Keratinocyte (primary cell): ENCODE measurements at regions not wholly inside any gene's neighbourhood (a gene's known extent, or its start where the extent isn't known, plus 50 kb on each side); places are given as distances from the start of the nearest gene placed in this dataset.

ENCODE experiments used
- DNase-seq: peaks from one replicate; pipeline ENCODE4 v3.0.0-alpha.2; 2011; ENCODE audit warnings: low read depth, missing footprints, low spot score
- FAIRE-seq: peaks from 2 replicates; lab custom pipeline; 2011; peaks lifted over from hg19 to GRCh38; lab: Jason Lieb, UNC
- H2AFZ ChIP-seq: 2 replicates; pipeline ENCODE4 v1.6.0; 2012; ENCODE audit warnings: low read length, control low read depth, inconsistent platforms; ENCODE audit not compliant: control insufficient read depth
- H3K27ac ChIP-seq: 2 replicates; pipeline ENCODE4 v1.5.1; 2011; ENCODE audit warnings: low read length; ENCODE audit not compliant: control insufficient read depth, insufficient read depth
- H3K27me3 ChIP-seq: 3 replicates; pipeline ENCODE4 v1.6.0; 2011; ENCODE audit warnings: low read length; ENCODE audit not compliant: control insufficient read depth, insufficient read depth; ENCODE audit errors: extremely low read depth
- H3K36me3 ChIP-seq, 2 experiments: 2 replicates in 1 of 2; 3 replicates in 1 of 2; pipeline ENCODE4 v1.5.1; 2011; ENCODE audit warnings: low read length in 2 of 2, mild to moderate bottlenecking in 1 of 2; ENCODE audit not compliant: control insufficient read depth in 2 of 2, insufficient read depth in 2 of 2; ENCODE audit errors: extremely low read depth in 1 of 2
- H3K4me1 ChIP-seq: 3 replicates; pipeline ENCODE4 v1.5.1; 2011; ENCODE audit warnings: low read length; ENCODE audit not compliant: control insufficient read depth, insufficient read depth; ENCODE audit errors: extremely low read depth
- H3K4me2 ChIP-seq: 3 replicates; pipeline ENCODE4 v1.6.0; 2011; ENCODE audit warnings: low read depth, low read length; ENCODE audit not compliant: control insufficient read depth, insufficient read depth; ENCODE audit errors: extremely low read depth
- H3K4me3 ChIP-seq, 3 experiments: fragments of 200-600 bp in 1 of 3; sonication (generic) in 1 of 3; 2 replicates in 2 of 3; 3 replicates in 1 of 3; pipeline ENCODE4 v1.5.1; 2011 to 2016; ENCODE audit warnings: low read length in 3 of 3, mild to moderate bottlenecking in 3 of 3, control low read depth in 2 of 3, inconsistent platforms in 1 of 3, low read depth in 1 of 3, mixed read lengths in 1 of 3, mixed run types in 1 of 3, moderate library complexity in 1 of 3; ENCODE audit not compliant: control insufficient read depth in 2 of 3, insufficient read depth in 2 of 3; ENCODE audit errors: extremely low read depth in 1 of 3
- H3K79me2 ChIP-seq: 2 replicates; pipeline ENCODE4 v1.6.0; 2012; ENCODE audit warnings: low read length; ENCODE audit not compliant: control insufficient read depth, insufficient read depth
- H3K9ac ChIP-seq: 3 replicates; pipeline ENCODE4 v1.6.0; 2011; ENCODE audit warnings: low read length; ENCODE audit not compliant: control insufficient read depth, insufficient read depth; ENCODE audit errors: extremely low read depth
- H3K9me1 ChIP-seq: 3 replicates; pipeline ENCODE4 v1.6.0; 2011; ENCODE audit warnings: low read length; ENCODE audit not compliant: control insufficient read depth, insufficient read depth; ENCODE audit errors: extremely low read depth
- H3K9me3 ChIP-seq: 2 replicates; pipeline ENCODE4 v1.5.1; 2012; ENCODE audit warnings: low read depth, low read length; ENCODE audit not compliant: control insufficient read depth
- H4K20me1 ChIP-seq: 3 replicates; pipeline ENCODE4 v1.6.0; 2011; ENCODE audit warnings: low read length; ENCODE audit not compliant: control insufficient read depth, insufficient read depth; ENCODE audit errors: extremely low read depth
- CTCF ChIP-seq, 3 experiments: IDR thresholded peaks in 1 of 3; conservative IDR thresholded peaks in 1 of 3; optimal IDR thresholded peaks in 1 of 3; 2 replicates in 2 of 3; 3 replicates in 1 of 3; pipeline versions ENCODE3 to v1.5.1; 2011; ENCODE audit warnings: low read length in 3 of 3, mild to moderate bottlenecking in 3 of 3, moderate library complexity in 2 of 3, control low read depth in 1 of 3, inconsistent platforms in 1 of 3; ENCODE audit not compliant: insufficient read depth in 2 of 3; ENCODE audit errors: extremely low read depth in 1 of 3
- EZH2 ChIP-seq: IDR thresholded peaks from one replicate; pipeline ENCODE4 v1.6.1; 2012; ENCODE audit warnings: inconsistent platforms, mild to moderate bottlenecking, low read length, moderate library complexity
- dilution Hi-C: fragments of 300-500 bp; cut with MboI; formaldehyde crosslinking; loops from one replicate; pipeline ENCODE4 v1.7.0; 2020; ENCODE audit warnings: low sequenced_read_pairs; ENCODE audit not compliant: extremely low pct_ligation_motif_present

- no peak overlapping the region for H2AFZ ChIP-seq
- H3K9ac ChIP-seq: no peak overlapping the region
- H3K27me3 ChIP-seq: peaks cover 9% of the 10 kb centered on the region
- H3K9me1 ChIP-seq: no peaks in the 10 kb centered on the region
- no peaks in the 10 kb centered on the region for H4K20me1 ChIP-seq
- no peak overlapping the region for H3K4me2 ChIP-seq
- no peak overlapping the region for H3K4me3 ChIP-seq
- DNase-seq (no peak), FAIRE-seq (no peak)
- TF ChIP-seq EZH2 (no peak), CTCF (optimal IDR thresholded peaks at IDR 0.05 in 1 of 3, IDR thresholded peaks at IDR 0.05 in 1 of 3, conservative IDR thresholded peaks at IDR 0.05 in 1 of 3; ENCODE audit: extremely low read depth in 1 of 3, insufficient read depth in 2 of 3, low read length in 3 of 3) (no peak)
- H3K36me3 ChIP-seq: no peaks in the 10 kb centered on the region
- no peaks in the 10 kb centered on the region for H3K4me1 ChIP-seq
- H3K9me3 ChIP-seq: no peaks in the 10 kb centered on the region
- H3K79me2 ChIP-seq: no peaks in the 10 kb centered on the region
- dilution Hi-C loops: no loop called here
- no peak overlapping the region for H3K27ac ChIP-seq
Observed at GRCh38 chr2:133953524-133953923, 300.3 kb upstream of the MGAT5 start.

GRCh38 chr2:133954636-133955035 lies 299.2 kb upstream of the MGAT5 start:
- H3K27me3 ChIP-seq: peaks cover 6% of the 10 kb centered on the region
- H2AFZ ChIP-seq: no peak overlapping the region
- no peak overlapping the region for H3K9ac ChIP-seq
- H3K79me2 ChIP-seq: no peaks in the 10 kb centered on the region
- no peak overlapping the region for H3K4me3 ChIP-seq
- TF ChIP-seq EZH2: no peak
- TF ChIP-seq CTCF (optimal IDR thresholded peaks at IDR 0.05 in 1 of 3, IDR thresholded peaks at IDR 0.05 in 1 of 3, conservative IDR thresholded peaks at IDR 0.05 in 1 of 3; ENCODE audit: extremely low read depth in 1 of 3, insufficient read depth in 2 of 3, low read length in 3 of 3): no peak
- dilution Hi-C loops: no loop called here
- FAIRE-seq (no peak), DNase-seq (no peak)
- H3K27ac ChIP-seq: no peak overlapping the region
- H3K9me3 ChIP-seq: no peaks in the 10 kb centered on the region
- no peaks in the 10 kb centered on the region for H4K20me1 ChIP-seq
- H3K9me1 ChIP-seq: no peaks in the 10 kb centered on the region
- H3K4me2 ChIP-seq: no peak overlapping the region
- no peaks in the 10 kb centered on the region for H3K4me1 ChIP-seq
- H3K36me3 ChIP-seq: no peaks in the 10 kb centered on the region
